GM11168 (cell line): ENCODE measurements at regions not wholly inside any gene's neighbourhood (a gene's known extent, or its start where the extent isn't known, plus 50 kb on each side); places are given as distances from the start of the nearest gene placed in this dataset.
"Not testable (repeated sequence)": the region's sequence is repeated elsewhere in the genome, so short reads cannot be mapped to it uniquely, and the experiment has no call there.

Experiments
- in situ Hi-C: fragments of 300-500 bp; cut with MboI; formaldehyde crosslinking; loops from one replicate; pipeline ENCODE4 v1.12.0; 2022; ENCODE audit warnings: low sequenced_read_pairs; ENCODE audit not compliant: unreplicated experiment

DNA sequence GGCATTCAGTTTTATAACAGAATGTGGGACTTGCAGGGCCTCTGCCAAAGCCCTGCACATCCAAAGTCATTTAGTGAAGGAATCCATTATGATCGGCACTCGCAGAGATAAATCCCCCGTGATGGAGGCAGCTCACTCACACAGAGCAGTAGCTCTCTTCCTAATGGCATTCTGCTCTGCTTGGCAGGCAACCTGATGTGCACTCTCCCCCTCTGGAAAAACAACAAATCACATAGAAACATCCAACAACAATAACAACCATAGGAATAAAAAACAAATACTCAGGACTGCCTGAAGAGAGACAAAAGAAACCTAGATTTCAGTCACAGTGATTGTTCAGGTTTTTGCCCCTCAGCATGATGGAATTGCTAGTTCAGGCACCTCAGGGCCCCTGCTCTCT, 59.7 kb downstream of the NAA11 start:
- in situ Hi-C loops = no loop called here

DNA sequence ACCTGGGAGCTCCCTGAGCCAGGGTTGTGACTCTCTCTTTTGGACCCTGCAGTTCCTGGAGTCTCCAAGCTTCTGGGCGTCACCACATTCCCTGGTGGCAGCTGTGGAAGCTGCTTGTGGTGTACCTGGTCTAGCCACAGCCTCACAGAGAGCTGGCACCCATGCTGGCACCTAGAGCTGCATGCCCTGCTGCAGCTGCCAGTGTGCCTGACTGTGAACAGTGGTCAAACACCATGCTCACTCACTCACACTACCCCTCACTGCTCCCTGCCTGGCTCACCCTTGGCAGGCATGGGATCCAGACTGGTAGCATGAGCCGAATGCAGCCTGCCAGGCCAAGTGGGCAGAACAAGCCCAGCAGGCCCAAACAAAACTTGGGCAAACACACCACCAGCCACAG, 66.6 kb downstream of the NAA11 start:
- in situ Hi-C loops = no loop called here

DNA sequence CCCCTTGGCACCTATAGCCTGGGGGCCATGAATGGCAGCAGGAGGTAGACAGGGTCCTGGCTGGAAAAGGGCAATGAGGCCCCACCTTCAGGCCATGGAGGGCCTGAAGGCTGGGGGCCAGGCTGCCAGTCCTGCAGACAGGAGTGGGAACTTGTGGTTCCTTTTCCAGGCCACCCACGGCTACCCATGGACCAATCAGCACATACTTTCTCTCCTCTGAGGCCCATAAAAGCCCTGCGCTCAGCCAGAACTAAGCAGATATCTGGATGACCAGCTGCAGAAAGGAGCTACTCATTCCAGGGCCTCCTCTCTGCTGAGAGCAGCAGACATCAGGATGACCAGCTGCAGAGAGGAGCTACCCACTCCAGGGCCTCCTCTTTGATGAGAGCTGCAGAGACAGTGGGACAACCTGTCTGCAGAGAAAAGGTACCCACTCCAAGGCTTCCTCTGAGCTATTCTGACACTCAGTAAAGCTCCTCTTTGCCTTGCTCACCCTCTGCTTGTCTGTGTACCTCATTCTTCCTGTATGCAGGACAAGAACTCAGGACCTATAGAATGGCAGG, 67.2 kb downstream of the NAA11 start:
- in situ Hi-C loops = no loop called here

DNA sequence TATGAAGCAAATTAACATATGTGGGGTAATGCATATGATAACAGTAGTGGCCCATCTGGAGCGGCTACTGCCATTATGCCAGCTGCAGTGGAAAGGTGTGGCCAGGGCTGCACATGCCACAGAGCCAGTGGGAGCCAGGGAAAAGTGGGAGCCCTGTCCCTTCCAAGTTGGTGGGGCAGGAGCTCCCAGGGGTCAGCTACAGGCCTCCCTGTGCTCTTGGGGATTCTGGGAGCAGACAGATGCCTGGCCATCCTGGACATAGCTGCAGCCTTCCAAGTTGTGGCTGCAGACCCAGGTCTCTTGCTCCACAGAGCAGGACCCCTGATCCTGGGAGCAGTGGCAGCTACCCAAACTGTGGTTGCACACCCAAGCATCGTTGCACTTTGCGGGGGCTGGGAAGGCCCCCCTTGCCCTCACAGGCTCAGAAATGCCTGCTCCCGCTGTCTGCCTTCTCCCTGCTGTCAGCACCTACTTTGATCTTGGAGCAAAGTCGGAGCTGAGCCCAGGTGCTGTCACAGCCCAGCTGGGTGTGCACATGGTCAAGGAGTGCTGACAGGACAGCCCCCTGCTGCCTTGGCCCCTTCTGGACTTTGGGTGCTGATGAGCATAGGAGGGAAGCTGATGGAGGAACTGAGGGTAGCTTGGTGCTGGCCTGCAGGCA, 67.8 kb downstream of the NAA11 start:
- in situ Hi-C loops = no loop called here

DNA sequence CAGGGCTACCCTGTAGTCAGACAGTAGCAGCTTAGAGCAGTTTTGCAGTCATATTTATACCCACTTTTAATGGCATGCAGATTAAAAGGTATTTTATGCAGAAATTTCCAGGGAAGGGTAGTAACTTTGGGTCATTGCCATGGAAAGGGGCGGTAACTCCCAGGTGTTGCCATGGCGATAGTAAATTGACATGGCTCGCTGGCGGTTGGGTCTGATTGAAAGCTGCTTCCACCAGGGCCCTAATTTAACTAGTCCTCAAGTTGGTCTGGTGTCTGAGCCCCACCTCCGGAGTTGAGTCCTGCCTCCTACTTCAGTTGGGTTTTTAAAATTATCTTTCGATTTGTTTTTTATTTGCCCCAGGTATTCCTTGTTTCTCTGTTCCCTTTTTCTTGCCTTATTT, 70.1 kb downstream of the NAA11 start:
- in situ Hi-C loops = no loop called here

DNA sequence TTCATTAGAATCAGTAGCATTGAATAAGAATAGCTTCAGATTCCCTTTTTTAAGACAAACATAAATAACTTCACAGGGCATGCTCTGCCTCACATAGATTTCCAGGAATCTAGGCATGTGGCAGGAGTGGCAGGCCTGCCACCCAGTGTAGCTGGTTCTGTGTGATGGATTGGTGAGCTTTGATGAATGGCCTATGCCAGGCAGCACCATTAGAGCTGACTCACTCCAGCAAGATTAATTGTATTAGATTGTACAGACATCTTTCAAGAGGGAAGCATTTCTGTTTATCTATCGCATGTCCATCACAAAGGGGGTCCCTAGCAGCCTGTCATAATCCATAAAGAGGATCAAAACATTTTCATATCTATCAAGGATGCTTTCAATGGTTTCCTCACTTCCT, 71.9 kb downstream of the NAA11 start:
- in situ Hi-C loops = no loop called here

DNA sequence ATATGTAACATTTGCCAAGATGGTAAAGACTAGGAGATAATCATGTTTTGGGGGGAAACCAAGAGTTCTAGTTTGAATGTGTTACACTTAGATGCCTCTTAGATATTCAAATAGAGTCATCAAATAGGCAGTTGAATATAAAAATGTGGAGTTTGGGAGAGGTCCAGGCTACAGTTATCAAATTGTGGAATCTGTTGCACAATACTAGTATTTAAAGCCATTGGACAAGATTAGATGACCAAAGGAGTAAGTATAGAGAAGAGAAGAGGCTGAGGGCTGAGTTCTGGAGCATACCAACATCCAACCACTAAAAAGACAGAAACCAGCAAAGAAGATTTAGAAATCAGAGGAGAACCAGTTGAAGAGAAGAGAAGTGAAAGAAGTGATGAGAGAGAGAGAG, 72.7 kb downstream of the NAA11 start:
- in situ Hi-C loops = no loop called here

DNA sequence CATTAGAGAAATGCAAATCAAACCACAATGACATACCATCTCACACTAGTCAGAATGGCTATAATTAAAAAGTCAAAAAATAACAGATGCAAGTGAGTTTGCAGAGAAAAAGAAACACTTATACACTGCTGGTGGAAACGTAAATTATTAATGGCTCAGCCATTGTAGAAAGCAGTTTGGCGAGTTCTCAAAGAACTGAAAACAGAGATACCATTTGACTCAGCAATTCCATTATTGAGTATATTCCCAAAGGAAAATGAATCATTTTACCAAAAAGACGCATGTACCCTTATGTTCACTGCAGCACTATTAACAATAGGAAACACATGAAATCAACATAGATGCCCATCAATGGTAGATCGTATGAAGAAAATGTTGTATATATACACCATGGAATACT, 75.0 kb downstream of the NAA11 start:
- in situ Hi-C loops = no loop called here

DNA sequence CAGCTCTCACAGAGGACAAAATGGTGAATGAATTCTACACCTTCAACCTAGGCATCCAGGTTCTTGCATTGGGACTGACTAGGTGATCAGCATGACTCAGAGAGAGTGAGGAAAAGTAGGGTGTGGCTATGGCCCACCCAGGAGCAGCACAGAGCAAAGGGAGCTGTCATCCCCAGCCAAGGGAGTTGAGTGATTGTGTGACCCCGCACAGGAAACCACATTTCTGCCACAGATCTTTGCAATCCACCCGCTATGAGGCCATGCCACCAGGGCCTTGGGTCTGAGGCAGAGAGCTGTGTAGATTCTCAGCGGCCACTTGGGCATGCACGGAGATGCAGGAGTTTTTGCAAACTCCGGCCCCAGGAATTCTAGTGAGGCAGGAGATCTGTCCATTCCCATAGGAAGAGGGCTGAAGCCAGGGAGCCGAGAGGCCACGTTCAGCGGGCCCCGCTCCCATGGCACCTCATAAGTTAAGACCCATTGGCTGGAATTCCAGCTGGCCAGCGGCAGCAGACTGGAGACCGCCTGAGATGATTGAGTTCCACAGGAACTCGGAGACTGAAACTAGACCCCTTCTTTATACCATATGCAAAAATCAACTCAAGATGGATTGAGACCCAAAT, 75.9 kb downstream of the NAA11 start:
- in situ Hi-C loops = no loop called here

DNA sequence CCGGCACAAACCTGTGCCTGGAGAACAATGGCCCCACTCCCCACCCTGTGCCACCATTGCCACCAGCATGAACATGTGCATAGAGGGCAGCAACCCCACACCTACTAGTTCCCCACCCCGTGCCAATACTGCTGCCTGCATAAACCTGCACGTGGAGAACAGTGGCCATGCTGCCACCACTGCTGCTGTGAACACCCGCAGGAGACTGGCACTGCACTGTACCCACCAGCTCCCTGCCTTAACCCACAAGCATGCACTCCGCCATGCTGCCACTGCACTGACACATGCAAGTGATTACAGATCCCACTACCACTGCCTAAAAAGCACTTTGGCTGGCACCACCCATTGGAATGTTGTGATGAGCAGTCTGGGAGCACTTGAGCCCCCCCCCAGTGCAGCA, 77.3 kb downstream of the NAA11 start:
- in situ Hi-C loops = no loop called here

DNA sequence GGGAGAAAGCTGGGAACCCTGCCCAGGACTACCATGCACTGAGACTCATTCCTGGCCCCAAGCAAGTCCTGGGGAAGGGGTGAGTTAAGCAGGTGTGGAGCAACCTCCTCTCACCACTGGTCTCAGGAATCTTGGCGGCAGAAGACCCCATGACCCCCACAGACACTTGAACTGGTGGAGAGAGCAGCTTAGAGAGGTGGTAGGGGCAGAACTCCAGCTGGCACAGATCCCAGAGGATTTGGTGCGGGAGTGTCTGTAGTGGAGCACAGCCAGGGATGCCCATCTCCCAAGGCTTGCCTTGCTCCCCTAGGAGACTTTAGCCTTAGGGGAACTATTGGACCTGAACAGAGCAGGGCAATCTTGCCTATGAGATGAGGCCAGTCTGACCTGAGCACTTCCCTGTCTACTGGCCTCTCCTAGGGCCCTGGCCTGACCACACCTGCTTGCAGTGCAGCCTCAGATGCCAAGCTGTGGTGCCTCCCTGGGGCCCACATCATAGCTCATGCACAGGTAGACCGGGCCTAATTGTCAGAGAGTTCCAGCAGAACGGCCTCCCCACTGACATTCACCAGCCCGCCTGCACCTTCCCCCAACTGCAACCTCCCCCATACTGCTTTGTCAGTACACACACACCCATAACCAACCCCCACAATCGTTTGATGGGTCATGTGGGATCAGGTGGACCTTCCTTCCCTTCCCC, 78.0 kb downstream of the NAA11 start:
- in situ Hi-C loops = no loop called here

DNA sequence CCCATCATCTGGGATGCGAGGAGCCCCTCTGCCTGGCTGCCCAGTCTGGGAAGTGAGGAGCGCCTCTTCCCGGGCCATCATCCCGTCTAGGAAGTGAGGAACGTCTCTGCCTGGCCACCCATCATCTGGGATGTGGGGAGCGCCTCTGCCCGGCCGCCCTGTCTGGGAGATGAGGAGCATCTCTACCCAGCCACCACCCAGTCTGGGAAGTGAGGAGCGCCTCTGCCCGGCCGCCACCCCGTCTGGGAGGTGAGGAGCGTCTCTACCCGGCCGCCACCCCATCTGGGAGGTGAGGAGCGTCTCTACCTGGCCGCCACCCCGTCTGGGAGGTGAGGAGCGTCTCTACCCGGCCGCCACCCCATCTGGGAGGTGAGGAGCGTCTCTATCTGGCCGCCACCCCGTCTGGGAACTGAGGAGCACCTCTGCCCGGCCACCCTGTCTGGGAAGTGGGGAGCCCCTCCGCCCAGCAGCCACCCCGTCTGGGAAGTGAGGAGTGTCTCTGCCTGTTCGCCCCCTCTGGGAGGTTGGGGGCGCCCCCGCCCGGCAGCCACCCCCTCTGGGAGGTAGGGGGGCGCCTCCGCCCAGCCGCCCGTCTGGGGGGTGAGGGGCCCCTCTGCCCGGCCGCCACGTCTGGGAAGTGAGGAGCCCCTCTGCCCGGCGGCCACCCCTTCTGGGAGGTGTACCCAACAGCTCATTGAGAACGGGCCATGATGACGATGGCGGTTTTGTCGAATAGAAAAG, 80.5 kb downstream of the NAA11 start:
- in situ Hi-C loops = not testable (repeated sequence)

DNA sequence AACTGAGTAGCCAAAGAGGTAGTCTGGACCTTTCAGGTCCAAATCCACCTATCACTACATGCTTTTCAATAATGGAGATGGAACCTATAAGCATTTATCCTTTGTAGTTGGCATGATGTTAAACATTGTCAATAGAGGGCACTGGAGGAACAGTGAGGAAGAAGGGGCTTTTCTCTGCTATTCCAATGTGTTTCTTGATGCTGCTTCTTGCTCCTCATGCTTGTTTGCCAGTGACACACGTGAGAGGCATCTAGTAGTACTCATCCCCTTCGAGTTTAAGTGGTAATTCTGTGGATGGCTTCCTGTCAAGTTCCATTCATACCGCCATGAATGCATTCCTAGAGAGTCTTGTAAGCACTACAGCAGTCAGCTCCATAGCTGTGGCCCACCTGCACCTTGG, 84.0 kb downstream of the NAA11 start:
- in situ Hi-C loops = no loop called here

DNA sequence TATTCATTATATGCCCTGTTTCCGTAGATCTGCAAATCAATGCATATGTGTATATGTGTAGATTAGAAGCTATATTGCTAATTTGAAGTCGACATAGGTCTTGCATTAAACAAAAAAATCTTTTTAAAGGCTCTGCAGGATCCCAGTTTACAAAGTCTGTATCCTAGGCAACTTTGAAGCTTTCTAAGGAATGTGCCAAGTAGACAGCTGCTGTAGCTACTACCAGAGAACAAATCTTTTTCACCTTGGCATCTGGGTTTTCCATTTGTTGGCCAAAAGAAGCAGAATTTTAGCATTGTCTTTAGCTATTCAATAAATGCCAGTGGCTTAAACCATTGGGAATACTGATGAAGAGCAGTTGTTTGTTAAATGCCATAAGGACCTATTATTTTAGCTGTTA, 88.0 kb downstream of the NAA11 start:
- in situ Hi-C loops = no loop called here

DNA sequence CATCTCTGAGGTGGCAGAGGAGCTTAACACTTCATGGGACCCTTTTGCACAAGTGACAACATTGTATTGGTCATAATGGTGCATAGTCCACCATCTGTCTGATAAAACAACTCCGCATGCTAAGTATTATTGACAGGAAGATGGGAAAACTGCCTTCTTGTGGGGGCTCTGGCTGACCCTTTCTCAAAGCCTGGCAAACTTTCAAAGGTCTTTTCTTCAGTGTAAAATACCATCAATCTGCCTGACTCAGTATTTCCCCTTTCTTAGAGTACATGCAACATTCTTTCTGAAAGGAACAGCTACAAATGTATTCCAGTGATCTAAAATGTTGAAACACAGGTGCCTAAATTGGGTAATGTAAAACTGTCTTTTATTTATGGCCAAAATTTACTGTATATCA, 89.1 kb downstream of the NAA11 start:
- in situ Hi-C loops = no loop called here

DNA sequence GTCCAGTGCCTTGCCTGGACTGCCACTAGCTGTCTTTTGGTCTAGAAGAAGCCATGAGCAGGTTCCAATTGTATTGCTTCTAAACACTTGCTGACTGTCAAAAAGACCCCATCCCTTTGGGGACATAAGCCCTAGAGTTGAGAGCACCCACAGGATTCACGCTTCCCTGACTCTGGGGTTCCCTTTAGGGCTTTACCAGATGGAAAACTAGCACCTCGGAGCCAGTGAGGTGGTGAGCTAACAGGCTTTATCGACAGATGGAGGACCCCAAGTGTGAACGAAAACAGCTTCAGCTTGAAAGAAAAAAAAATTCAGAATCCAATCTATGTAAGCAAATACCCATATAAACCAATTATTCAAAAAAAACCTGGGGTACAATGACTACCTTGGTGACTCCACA, 90.8 kb downstream of the NAA11 start:
- in situ Hi-C loops = no loop called here

DNA sequence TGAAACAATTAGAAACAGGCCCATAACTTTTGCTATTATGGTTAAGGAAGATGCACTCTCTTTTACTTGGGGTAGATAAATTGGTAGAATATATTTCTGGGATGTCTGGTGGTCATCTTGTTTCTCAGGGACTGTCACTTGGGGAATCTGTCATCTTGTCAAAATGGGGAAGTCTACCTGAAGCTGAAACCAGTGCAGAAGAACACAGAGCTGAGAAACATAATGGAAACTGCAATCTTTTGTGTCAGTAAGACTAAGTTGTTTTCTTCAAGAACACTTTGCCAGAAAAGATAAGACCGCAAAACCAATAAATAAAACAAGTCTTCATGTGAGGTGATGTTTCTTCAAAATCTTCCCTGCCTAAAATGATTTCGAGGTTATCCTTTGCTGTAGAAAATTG, 92.0 kb downstream of the NAA11 start:
- in situ Hi-C loops = no loop called here

DNA sequence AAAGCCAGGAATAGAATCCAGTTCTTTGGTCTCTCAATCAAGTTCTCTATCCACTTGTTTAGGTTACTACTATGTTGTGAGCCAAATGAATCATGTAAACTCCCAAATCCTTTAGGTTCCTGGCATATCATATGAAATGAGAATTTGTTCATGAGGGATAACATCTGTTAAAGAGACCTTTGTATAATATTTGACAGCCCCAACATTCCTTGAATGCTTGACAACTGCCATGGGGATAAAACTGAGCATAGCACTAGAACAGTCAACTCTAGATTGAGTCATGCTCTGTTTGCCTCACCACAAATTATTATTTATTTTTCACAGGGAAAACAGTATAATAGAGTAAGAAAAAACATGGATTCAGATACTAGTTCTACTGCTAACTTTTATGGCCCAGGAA, 93.3 kb downstream of the NAA11 start:
- in situ Hi-C loops = no loop called here

DNA sequence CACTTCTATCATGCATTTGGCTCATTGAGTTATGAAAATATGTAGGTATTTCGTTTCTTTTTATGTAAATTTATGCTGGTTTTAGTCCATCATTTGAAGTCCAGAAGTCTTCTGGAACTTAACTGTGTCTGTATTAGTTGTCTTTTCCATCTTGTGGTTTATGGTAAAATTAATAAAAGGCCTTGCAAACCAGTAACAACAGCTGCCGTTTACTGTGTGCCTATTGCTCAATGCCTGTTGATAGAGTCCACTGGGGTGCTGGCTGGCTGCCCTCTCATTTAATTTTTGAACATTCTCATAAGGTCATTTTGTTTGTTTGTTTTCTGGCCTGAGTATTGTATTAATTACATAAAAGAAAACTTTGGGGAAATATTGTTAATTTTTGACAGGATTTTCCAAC, 98.0 kb downstream of the NAA11 start:
- in situ Hi-C loops = no loop called here

DNA sequence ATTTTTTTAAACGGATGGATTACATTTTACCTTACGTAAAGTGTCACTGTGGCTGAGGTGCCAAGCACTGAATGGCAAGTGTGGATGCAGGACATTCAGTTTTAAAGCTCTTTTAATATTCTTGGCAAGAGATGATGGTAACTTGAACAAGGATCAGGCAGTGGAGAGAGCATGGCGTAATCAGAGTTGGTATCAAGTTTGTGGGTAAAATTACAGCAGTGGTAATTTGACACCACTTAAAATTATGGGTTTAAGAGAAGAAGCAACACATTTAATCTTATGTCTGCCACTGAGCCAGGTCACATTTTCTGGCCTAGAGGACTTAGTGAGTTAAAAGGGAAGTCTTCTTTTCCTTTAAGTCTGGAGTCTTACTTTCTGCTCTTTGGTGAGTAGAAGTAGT, 100.5 kb downstream of the NAA11 start:
- in situ Hi-C loops = no loop called here

DNA sequence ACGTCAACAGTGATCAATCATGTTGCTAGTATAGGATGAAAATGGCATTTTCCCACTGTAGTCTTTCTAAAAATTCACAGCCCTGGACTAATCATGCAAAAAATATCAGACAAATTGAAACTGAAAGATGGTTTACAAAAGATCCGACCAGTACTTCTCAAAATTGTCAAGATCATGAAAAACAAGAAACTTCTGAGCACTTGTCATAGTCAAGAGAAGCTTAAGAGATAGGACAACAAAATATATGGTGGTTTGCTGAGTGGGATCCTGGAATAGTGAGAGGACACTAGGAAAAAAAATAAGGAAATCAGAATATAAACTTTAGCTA, 101.1 kb downstream of the NAA11 start:
- in situ Hi-C loops = no loop called here
